ACC112 (cell line): ENCODE measurements at regions not wholly inside any gene's neighbourhood (a gene's known extent, or its start where the extent isn't known, plus 50 kb on each side); places are given as distances from the start of the nearest gene placed in this dataset.

Source experiments
- H2AFZ ChIP-seq: fragments of 200-600 bp; sonication (generic); one replicate; pipeline ENCODE4 v1.6.0; 2017; ENCODE audit warnings: antibody characterized with exemption, low read length; ENCODE audit not compliant: unreplicated experiment
- H3K27ac ChIP-seq: fragments of 200-600 bp; sonication (generic); 2 replicates; pipeline ENCODE4 v1.5.1; 2014; ENCODE audit warnings: low read depth, mild to moderate bottlenecking, antibody characterized with exemption, low read length, moderate library complexity
- H3K27me3 ChIP-seq: fragments of 200-600 bp; sonication (generic); 2 replicates; pipeline ENCODE4 v1.6.1; 2014; ENCODE audit warnings: mild to moderate bottlenecking, antibody characterized with exemption, low read length, moderate library complexity, mixed read lengths; ENCODE audit not compliant: insufficient read depth
- H3K36me3 ChIP-seq: fragments of 200-600 bp; sonication (generic); 2 replicates; pipeline ENCODE4 v1.6.1; 2016; ENCODE audit warnings: mild to moderate bottlenecking, antibody characterized with exemption, low read length, moderate library complexity, mixed read lengths; ENCODE audit not compliant: insufficient read depth
- H3K4me1 ChIP-seq: fragments of 200-600 bp; sonication (generic); one replicate; pipeline ENCODE4 v1.6.1; 2016; ENCODE audit warnings: low read length, mixed read lengths; ENCODE audit not compliant: insufficient read depth, unreplicated experiment, control insufficient read depth
- H3K4me3 ChIP-seq: fragments of 200-600 bp; sonication (generic); 2 replicates; pipeline ENCODE4 v1.5.1; 2014; ENCODE audit warnings: mild to moderate bottlenecking, low read depth, low read length
- H3K79me2 ChIP-seq: fragments of 200-600 bp; sonication (generic); one replicate; pipeline ENCODE4 v1.6.0; 2016; ENCODE audit warnings: low read length; ENCODE audit not compliant: control insufficient read depth, unreplicated experiment, insufficient read depth

GRCh38 chr1:199396456-199396855, 631.1 kb upstream of the NR5A2 start:
- Histone ChIP-seq H3K27me3 (no peaks in the 10 kb centered on the region), H3K79me2 (no peaks in the 10 kb centered on the region), H2AFZ (no peak overlapping the region), H3K27ac (no peak overlapping the region), H3K4me3 (no peak overlapping the region), H3K4me1 (no peaks in the 10 kb centered on the region), H3K36me3 (no peaks in the 10 kb centered on the region)

DNA sequence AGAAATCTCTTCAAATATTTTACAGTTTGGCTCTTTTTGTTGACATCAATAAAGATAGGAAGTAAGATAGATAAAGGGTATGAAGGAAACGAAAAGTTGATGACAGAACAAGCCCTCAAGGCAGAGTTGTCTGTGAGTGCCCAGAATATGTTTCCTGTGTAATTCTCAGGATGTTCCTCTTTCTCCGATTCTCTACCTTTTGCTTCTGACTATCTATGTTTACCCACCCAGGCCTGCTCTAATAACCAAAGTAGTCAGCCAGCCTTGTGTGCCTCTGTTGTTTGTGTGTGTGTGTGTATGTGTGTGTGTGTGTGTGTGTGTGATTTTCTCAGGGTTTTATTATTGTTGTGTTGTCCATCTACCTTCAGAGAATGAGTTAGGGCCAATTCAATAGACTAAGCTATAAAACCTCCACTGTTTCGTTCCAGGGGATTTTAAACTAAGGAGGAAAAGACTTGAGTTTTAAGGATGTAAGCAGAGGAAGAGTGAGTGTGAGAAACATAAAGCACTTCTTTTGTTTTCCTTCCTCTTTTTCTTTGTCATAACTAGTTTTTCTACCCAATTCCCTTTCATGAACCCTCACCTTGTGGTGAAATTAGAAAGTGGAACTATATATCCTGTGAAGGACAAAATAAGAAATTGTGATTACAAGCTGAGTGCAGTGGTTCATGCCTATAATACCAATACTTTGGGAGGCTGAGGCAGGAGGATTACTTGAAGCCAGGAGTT, 627.4 kb upstream of the NR5A2 start:
- Histone ChIP-seq H3K4me1 (no peaks in the 10 kb centered on the region), H3K36me3 (no peaks in the 10 kb centered on the region), H2AFZ (no peak overlapping the region), H3K79me2 (no peaks in the 10 kb centered on the region), H3K4me3 (no peak overlapping the region), H3K27ac (no peak overlapping the region), H3K27me3 (no peaks in the 10 kb centered on the region)

- no peaks in the 10 kb centered on the region for H3K27me3 ChIP-seq
- no peaks in the 10 kb centered on the region for H3K4me1 ChIP-seq
- 0 out of 2 replicates have a peak overlapping the region, but pooled peaks have one; percentile 10 for H3K27ac ChIP-seq
- H2AFZ ChIP-seq, result no peak overlapping the region
- no peaks in the 10 kb centered on the region for H3K79me2 ChIP-seq
- no peak overlapping the region for H3K4me3 ChIP-seq
- no peaks in the 10 kb centered on the region for H3K36me3 ChIP-seq
Observed at GRCh38 chr1:199403531-199404116, 623.9 kb upstream of the NR5A2 start.

GRCh38 chr1:199404191-199404590, 623.3 kb upstream of the NR5A2 start:
- Histone ChIP-seq H3K27ac (0 out of 2 replicates have a peak overlapping the region, but pooled peaks have one; percentile 10), H3K4me1 (no peaks in the 10 kb centered on the region), H3K4me3 (no peak overlapping the region)

DNA sequence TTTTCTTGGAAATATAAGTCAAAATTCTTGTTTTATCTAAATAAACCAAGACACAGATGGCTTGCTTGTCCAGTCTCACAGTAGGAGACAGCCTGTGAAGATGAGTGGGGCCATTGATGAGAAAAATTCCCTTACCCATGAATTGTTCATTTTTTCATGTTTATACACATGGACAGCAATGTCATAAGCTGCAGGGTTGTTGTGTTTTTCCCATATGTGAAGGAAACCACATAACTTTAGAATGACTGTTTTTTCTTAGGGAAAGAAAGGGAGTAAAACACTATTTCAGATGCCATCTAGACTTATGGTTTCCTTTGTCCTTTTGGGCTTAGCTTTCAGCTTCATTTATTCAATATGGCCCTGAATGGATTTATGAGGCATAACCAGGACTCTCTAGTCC, 622.5 kb upstream of the NR5A2 start:
- Histone ChIP-seq H3K27me3 (no peaks in the 10 kb centered on the region), H3K79me2 (no peaks in the 10 kb centered on the region), H3K4me3 (no peak overlapping the region), H3K4me1 (no peaks in the 10 kb centered on the region), H3K36me3 (no peaks in the 10 kb centered on the region), H3K27ac (no peak overlapping the region), H2AFZ (no peak overlapping the region)

More at GRCh38 chr1:199404191-199404590, 623.3 kb upstream of the NR5A2 start:
- H3K36me3 ChIP-seq, result no peaks in the 10 kb centered on the region
- no peaks in the 10 kb centered on the region for H3K79me2 ChIP-seq
- no peaks in the 10 kb centered on the region for H3K27me3 ChIP-seq
- H2AFZ ChIP-seq, result no peak overlapping the region

DNA sequence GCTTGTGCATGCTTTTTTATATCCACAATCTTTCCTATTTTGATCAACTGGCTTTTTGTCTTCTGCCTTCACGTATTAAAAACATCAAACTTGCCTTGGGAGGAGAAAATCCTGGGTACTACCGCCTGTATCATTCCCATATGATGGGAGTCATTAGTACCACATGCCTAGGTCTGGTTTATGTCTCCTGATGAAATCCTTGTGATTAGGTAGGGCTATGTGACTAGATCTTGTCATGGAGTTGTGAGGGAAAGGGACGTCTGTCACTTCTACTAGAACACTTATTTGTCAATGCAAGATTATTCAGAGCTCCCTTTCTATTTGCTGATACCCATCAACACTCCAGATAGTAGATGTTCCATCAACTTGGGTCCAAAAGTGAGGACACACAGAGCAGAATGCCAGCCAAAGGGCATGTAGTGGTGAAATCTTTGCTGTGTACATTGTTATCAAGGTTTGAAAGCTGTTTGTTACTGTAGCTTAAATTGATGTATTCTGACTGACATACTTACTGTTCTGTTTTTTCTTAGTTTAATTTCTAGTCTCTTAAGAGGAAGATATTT, 621.8 kb upstream of the NR5A2 start:
- Histone ChIP-seq H3K36me3 (no peaks in the 10 kb centered on the region), H2AFZ (no peak overlapping the region), H3K79me2 (no peaks in the 10 kb centered on the region), H3K27me3 (no peaks in the 10 kb centered on the region), H3K4me3 (no peak overlapping the region), H3K27ac (no peak overlapping the region), H3K4me1 (no peaks in the 10 kb centered on the region)

DNA sequence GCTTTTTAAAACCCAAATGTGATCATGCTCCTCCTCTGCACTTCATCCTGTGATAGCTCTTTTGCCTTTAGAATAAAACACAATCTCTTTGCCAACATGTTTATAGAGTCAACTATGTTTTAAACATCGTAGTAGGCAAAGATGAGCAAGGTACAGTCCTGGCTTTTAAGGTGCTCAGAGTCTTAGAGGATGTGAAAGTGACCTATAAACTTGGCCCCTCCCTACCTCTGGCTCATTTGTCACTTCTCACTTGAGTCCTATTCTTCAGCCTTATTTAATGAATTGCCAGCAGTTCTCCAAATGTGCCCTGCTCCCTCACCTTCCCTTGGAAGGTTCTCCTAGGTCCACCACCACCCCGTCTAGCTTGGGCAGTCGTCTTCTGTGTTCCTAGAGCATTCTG, 617.0 kb upstream of the NR5A2 start:
- no peaks in the 10 kb centered on the region for H3K4me1 ChIP-seq
- H2AFZ ChIP-seq, result no peak overlapping the region
- H3K36me3 ChIP-seq, result no peaks in the 10 kb centered on the region
- H3K27me3 ChIP-seq, result no peaks in the 10 kb centered on the region
- no peaks in the 10 kb centered on the region for H3K79me2 ChIP-seq
- H3K4me3 ChIP-seq, result no peak overlapping the region
- H3K27ac ChIP-seq, result no peak overlapping the region

- Histone ChIP-seq H3K4me3 (no peak overlapping the region), H3K27me3 (no peaks in the 10 kb centered on the region), H2AFZ (no peak overlapping the region)
Observed at GRCh38 chr1:199411506-199411905, 616.0 kb upstream of the NR5A2 start.

GRCh38 chr1:199422206-199422605, 605.3 kb upstream of the NR5A2 start:
- Histone ChIP-seq H3K79me2 (no peaks in the 10 kb centered on the region), H3K4me3 (no peak overlapping the region), H3K27ac (no peak overlapping the region), H3K36me3 (no peaks in the 10 kb centered on the region), H3K27me3 (no peaks in the 10 kb centered on the region), H2AFZ (no peak overlapping the region), H3K4me1 (no peaks in the 10 kb centered on the region)

More at GRCh38 chr1:199411506-199411905, 616.0 kb upstream of the NR5A2 start:
- Histone ChIP-seq H3K4me1 (no peaks in the 10 kb centered on the region), H3K36me3 (no peaks in the 10 kb centered on the region), H3K27ac (no peak overlapping the region), H3K79me2 (no peaks in the 10 kb centered on the region)

DNA sequence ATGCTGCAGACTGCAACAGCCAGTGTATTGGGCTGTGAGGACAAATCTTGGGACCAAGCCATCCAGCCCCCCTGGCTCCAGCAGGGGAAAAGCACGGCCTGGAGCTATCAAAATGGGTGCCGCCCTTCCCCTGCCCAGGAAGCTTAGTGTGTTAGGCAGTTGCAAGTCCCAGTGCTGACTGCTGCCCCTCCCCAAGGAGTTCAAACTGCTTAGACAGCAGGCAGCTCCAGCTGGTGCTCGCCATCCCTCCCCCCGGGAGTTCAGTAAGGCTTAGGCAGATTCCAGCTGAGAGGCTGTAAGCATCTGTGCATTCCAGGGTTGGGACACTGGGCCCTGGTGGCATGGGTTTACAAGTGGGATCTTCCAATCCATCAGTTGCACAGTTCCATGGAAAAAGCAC, 579.6 kb upstream of the NR5A2 start:
- H3K79me2 ChIP-seq, result no peaks in the 10 kb centered on the region
- H2AFZ ChIP-seq, result no peak overlapping the region
- H3K4me3 ChIP-seq, result no peak overlapping the region
- H3K27me3 ChIP-seq, result no peaks in the 10 kb centered on the region; the same call in none of the 2 replicates
- no peaks in the 10 kb centered on the region for H3K36me3 ChIP-seq
- H3K27ac ChIP-seq, result no peak overlapping the region
- no peaks in the 10 kb centered on the region for H3K4me1 ChIP-seq

DNA sequence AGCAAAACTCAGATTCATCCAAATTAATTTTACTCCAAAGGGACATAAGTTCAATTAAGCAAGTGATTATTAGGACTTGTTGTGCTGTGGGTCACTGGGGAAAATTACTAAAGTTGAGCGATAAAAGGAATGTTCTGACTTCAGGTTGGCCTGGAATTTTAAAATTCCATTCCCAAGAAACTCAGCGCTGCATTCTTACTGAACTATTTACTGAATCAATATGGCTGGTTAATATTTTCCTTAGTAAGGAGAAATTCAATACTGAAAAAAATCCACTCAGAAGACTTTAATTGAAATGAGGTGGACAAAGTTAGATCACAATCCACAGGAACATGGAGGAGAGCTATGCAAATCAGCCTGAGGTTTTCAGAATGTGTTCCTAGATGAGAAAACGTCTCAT, 578.9 kb upstream of the NR5A2 start:
- Histone ChIP-seq H3K27ac (no peak overlapping the region), H3K79me2 (no peaks in the 10 kb centered on the region), H3K27me3 (no peaks in the 10 kb centered on the region; the same call in none of the 2 replicates), H3K4me1 (no peaks in the 10 kb centered on the region), H2AFZ (peak overlapping the region; percentile 25), H3K36me3 (no peaks in the 10 kb centered on the region), H3K4me3 (no peak overlapping the region)
